SIG-M5 treated with dmso at 0.1 percent for 504 hours (cell line): ENCODE measurements at regions not wholly inside any gene's neighbourhood (a gene's known extent, or its start where the extent isn't known, plus 50 kb on each side); places are given as distances from the start of the nearest gene placed in this dataset.

Experiments
- DNase-seq: peaks from one replicate; lab custom pipeline; 2025; ENCODE audit not compliant: unreplicated experiment; lab: John Stamatoyannopoulos, UW

DNA sequence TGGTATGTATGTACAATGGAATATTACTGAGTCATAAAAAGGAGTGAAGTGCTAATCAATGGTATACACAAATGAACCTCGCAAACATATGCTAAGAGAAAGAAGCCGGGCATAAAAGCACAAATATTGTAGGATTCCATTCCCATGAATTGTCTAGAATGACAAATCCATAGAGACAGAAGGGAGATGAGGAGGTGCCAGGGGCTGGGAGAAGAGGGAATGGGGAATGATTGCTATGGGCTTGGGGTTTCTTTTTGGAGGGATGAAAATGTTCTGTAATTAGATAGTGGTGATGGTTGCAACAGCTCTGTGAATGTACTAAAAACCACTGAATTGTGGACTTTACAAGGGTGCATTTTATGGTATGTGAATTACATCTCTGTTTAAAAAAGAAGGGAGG, 73.5 kb downstream of the GLI2 start:
- DNase-seq: no peak

- DNase-seq: no peak
Observed at GRCh38 chr2:120809609-120810440, 74.2 kb downstream of the GLI2 start.

DNA sequence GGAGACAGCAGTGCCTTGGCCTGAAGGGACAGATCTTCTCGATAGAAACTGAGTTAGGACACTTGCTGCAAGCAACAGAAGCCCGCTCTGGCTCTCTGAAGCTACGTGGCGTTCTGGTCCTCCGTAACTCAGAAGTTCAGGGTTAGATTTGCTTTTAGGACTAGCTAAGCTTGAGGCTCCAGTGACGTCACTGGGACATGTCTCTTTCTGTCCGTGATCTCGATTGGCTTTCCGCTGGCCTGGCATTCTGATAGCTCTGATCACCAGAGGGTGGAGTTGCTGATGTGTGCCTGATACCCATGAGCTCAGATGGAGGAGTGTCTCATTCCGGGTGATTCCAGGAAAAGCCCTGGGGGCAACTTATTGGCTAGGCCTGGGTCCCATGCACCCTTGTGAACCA, 75.0 kb downstream of the GLI2 start:
- DNase-seq: no peak

DNA sequence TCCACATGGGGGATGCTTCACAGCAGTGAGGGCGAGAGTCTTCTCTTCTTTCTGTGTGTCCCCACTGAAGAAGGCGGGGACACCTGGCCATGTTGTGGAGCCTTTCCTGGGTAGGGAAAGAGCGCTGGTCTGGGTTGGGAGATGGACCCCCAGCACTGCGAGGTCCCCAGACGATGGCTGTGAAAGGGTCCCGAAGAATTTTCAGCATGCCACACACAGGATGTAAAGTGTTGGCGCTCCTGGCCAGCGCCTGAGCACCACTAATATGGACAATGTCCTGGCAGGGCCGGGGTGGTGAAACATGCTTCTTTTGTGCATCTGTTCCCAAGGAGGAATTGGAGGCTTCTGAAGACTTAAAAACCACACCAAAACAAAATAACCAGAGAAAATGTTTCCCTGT, 77.2 kb downstream of the GLI2 start:
- no peak for DNase-seq

DNA sequence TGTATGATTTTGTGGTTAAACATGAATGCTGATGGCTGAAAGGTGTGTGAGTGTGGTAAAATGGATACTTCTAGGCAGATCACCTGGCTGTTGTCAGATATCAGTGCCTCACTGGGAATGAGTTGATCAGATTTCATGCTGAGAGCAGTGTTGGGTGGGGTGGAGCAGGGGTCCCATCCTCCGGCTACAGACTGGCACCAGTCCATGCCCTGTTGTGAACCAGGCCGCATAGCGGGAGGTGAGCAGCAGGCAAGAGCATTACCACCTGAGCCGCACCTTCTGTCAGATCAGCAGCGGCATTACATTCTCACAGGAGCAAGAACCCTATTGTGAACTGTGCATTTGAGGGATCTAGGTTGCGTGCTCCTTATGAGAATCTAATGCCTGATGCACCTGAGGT, 78.7 kb downstream of the GLI2 start:
- no peak for DNase-seq

- no peak for DNase-seq
Observed at GRCh38 chr2:120815292-120815691, 79.6 kb downstream of the GLI2 start.

DNA sequence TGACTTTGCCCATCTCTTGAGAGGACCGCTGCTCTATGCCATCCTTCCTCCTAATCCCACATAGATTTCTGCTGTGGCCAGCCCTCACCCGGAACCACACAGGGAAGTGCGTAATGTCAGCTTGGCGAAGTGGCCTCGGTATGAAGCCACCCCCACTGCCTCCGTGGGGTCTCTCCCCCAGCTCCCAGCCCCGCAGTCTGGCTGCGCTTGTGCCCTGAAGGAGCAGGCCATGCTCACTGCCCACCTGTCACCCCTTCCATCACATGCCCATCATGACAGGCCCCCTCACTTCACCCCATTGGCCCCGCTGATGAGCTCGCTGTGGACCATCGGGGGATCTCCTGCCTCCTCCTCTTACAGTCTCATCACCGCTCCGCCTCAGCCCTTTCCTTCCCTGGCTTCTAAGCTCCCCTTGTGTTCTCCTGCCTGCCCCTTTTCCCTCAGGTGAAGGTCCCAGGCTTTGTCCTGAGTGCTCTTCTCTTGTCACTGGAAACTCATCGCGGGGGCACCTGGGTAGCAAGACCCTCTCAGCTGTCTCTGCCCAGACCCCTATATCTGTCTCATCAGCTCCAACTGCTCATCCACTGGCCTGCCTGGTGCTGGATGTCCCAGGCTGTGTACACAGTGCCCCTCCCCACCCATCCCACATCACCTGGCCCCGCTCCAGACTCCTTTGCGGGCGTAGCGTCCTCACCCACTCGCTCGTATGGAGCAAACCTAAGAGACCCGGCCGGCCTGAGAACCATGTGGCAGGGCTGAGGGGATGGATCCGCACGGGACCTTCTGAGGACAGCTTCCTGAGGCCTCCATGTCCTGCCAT, 81.7 kb downstream of the GLI2 start:
- DNase-seq: no peak

DNA sequence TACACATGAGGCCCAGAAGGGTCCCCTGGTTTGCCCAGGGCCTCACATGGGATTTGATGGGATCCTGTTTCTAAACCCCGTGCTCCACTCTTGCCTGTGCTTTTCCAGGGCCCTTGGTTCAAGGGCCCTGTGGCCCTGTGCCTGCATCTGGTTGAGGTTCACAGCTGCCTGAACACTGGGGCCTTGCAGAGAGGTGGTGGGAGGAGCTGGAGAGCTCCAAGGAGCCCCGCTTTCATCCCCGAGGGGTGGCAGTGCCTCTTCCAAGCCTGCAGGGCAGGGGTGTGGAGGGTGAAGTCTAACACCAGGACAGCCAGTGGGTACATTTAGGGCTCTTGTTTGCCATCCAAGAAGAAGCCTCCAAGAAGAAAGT, 82.3 kb downstream of the GLI2 start:
- no peak for DNase-seq

- DNase-seq: no peak
Observed at GRCh38 chr2:120818441-120818920, 82.8 kb downstream of the GLI2 start.

GRCh38 chr2:120819720-120820210, 84.1 kb downstream of the GLI2 start:
- DNase-seq: no peak

GRCh38 chr2:120820263-120820952, 84.7 kb downstream of the GLI2 start:
- DNase-seq: no peak

GRCh38 chr2:120820953-120821279, 85.2 kb downstream of the GLI2 start:
- no peak for DNase-seq

GRCh38 chr2:120821446-120822160, 85.9 kb downstream of the GLI2 start:
- DNase-seq: no peak

DNA sequence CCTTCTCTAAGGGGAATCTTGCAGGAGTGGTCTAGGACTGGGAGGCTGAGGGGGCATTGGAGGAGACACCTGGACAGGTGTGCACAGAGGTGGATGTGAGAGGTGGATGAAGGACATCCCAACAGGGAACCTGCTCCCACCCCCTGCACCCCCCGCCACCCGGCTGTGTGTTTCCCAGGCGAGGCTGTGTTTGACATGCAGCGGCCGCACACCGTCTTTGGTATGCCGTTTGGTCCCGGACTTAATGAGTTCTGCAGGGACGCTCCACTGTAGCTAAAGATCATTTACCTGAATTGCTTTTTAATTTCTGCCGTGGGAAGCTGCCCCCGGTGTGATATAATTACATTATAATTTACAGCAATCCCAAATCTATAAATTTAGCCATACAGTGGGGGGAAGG, 87.3 kb downstream of the GLI2 start:
- no peak for DNase-seq

GRCh38 chr2:120823551-120823950, 87.9 kb downstream of the GLI2 start:
- DNase-seq: no peak

GRCh38 chr2:120824246-120824645, 88.6 kb downstream of the GLI2 start:
- DNase-seq: no peak

GRCh38 chr2:120825370-120826259, 89.9 kb downstream of the GLI2 start:
- no peak for DNase-seq

- no peak for DNase-seq
Observed at GRCh38 chr2:120826260-120826648, 90.6 kb downstream of the GLI2 start.

DNA sequence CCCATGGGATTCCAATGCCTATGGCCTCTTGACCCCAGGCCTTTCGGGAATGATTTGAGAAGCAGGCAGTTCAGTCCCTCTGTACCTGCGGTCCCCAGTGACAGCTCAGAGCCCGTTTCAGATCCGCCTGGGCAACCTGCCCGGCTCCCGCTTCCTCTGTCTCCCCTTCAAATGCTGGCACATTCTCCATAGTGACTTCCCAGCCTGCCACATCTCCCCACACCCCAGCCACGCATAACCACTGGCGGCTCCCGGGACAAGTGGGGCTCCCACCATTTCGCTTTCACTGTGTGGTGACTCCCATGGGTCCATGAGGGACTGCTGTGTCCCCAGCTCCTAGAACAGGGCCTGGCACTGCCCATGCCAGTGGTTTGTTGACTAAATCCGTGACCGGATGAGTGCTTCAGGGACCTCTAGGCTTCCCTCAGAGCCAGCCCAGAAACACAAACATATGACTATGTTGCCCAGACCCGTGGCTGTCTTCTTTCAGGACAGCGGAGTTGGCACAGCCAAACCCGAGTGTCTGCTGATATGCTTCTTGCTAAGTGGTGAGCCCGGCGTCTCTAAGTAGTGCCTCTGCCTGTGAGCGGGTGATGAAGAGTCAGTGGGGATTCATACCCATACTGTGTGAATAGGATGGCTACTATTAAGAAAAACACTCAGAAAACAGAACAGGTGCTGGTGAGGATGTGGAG, 91.2 kb downstream of the GLI2 start:
- DNase-seq: no peak
